ENCODE measurements at regions not wholly inside any gene's neighbourhood (a gene's known extent, or its start where the extent isn't known, plus 50 kb on each side); places are given as distances from the start of the nearest gene placed in this dataset.

DNA sequence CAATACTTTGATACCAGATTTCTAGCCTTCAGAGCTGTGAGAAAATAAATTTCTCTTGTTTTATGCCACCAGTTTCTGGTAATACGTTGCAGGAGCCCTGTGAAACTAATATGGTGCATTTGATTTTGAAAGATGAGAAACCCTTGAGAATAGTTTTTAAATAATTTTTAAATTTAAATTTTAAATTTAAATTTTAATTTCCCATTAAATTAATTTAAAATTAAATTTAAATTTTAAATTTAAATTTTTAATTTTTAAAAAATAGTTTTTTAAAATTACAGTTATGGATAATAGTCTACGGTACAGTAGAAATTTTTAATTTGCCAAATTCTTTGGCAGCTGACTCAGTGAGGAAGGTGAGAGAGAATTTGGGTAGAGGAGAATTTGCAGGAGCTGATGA lies 68.6 kb upstream of the SLC24A3 start:
- TF ChIP-seq, protein P1, sequence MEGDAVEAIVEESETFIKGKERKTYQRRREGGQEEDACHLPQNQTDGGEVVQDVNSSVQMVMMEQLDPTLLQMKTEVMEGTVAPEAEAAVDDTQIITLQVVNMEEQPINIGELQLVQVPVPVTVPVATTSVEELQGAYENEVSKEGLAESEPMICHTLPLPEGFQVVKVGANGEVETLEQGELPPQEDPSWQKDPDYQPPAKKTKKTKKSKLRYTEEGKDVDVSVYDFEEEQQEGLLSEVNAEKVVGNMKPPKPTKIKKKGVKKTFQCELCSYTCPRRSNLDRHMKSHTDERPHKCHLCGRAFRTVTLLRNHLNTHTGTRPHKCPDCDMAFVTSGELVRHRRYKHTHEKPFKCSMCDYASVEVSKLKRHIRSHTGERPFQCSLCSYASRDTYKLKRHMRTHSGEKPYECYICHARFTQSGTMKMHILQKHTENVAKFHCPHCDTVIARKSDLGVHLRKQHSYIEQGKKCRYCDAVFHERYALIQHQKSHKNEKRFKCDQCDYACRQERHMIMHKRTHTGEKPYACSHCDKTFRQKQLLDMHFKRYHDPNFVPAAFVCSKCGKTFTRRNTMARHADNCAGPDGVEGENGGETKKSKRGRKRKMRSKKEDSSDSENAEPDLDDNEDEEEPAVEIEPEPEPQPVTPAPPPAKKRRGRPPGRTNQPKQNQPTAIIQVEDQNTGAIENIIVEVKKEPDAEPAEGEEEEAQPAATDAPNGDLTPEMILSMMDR (IDR thresholded peaks at IDR 0.05; ENCODE audit: insufficient read depth, low read depth, low read length), result no peak

DNA sequence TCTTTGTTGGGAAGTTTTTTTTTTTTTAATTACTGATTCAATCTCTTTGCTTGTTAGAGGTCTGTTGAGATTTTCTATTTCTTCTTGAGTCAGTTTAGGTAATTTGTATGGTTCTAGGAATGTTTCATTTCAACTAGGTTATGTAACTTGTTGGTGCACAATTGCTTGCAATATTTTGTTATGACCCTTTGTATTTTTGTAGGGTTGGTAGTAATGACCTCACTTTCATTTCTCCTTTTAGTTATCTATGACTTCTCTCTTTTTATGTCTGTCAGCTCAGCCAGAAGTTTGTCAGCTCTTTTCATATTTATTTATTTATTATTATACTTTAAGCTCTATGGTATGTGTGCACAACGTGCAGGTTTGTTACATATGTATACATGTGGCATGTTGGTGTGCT lies 51.1 kb upstream of the SLC24A3 start:
- TF ChIP-seq, protein P1 (IDR thresholded peaks at IDR 0.05; ENCODE audit: insufficient read depth, low read depth, low read length), result no peak
- DNase-seq (ENCODE audit: low read depth), result no peak

More for the DNA sequence above, 68.6 kb upstream of the SLC24A3 start:
- no peak overlapping the region for H3K4me3 ChIP-seq (ENCODE audit: low read depth, low read length)
- no peak for DNase-seq (ENCODE audit: low read depth)

More for the DNA sequence above, 51.1 kb upstream of the SLC24A3 start:
- H3K4me3 ChIP-seq (ENCODE audit: low read depth, low read length), result no peak overlapping the region

Measured in fibroblast of villous mesenchyme (primary cell).